GM19240 (cell line): ENCODE measurements at regions not wholly inside any gene's neighbourhood (a gene's known extent, or its start where the extent isn't known, plus 50 kb on each side); places are given as distances from the start of the nearest gene placed in this dataset.

ENCODE experiments used
- DNase-seq: peaks from one replicate; pipeline ENCODE4 v3.0.0; 2011; ENCODE audit warnings: low spot score; ENCODE audit not compliant: insufficient read length

GRCh38 chr4:178026999-178027398 is 584.8 kb upstream of the AGA start:
- no peak for DNase-seq

GRCh38 chr4:178027796-178028195 is 585.6 kb upstream of the AGA start:
- DNase-seq, result no peak

GRCh38 chr4:178028481-178028880 is 586.2 kb upstream of the AGA start:
- DNase-seq, result no peak

- no peak for DNase-seq
These were observed 595.4 kb upstream of the AGA start for GRCh38 chr4:178037459-178038214.

- DNase-seq, result no peak
These were observed 614.8 kb upstream of the AGA start for GRCh38 chr4:178056996-178057395.

GRCh38 chr4:178063568-178063967 is 621.3 kb upstream of the AGA start:
- no peak for DNase-seq

GRCh38 chr4:178066338-178066941 is 624.2 kb upstream of the AGA start:
- DNase-seq, result no peak

GRCh38 chr4:178068136-178068535 is 625.9 kb upstream of the AGA start:
- no peak for DNase-seq

- DNase-seq, result no peak
These were observed 627.9 kb upstream of the AGA start for GRCh38 chr4:178070163-178070562.

GRCh38 chr4:178080312-178080711 is 638.1 kb upstream of the AGA start:
- DNase-seq, result no peak

- no peak for DNase-seq
These were observed 638.9 kb upstream of the AGA start for GRCh38 chr4:178081176-178081575.

- DNase-seq, result no peak
These were observed 639.7 kb upstream of the AGA start for GRCh38 chr4:178081896-178082295.

GRCh38 chr4:178082906-178083305 is 640.7 kb upstream of the AGA start:
- no peak for DNase-seq

- no peak for DNase-seq
These were observed 641.7 kb upstream of the AGA start for GRCh38 chr4:178083968-178084367.

GRCh38 chr4:178086320-178086719 is 644.1 kb upstream of the AGA start:
- no peak for DNase-seq

- no peak for DNase-seq
These were observed 648.6 kb upstream of the AGA start for GRCh38 chr4:178090640-178091411.

GRCh38 chr4:178102139-178102538 is 659.9 kb upstream of the AGA start:
- DNase-seq, result no peak

GRCh38 chr4:178105242-178105641 is 663.0 kb upstream of the AGA start:
- DNase-seq, result no peak

GRCh38 chr4:178136736-178137345 is 694.6 kb upstream of the AGA start:
- no peak for DNase-seq

- DNase-seq, result no peak
These were observed 695.7 kb upstream of the AGA start for GRCh38 chr4:178137732-178138471.

GRCh38 chr4:178138491-178138890 is 696.3 kb upstream of the AGA start:
- no peak for DNase-seq
